ENCODE measurements at regions not wholly inside any gene's neighbourhood (a gene's known extent, or its start where the extent isn't known, plus 50 kb on each side); places are given as distances from the start of the nearest gene placed in this dataset.

DNA sequence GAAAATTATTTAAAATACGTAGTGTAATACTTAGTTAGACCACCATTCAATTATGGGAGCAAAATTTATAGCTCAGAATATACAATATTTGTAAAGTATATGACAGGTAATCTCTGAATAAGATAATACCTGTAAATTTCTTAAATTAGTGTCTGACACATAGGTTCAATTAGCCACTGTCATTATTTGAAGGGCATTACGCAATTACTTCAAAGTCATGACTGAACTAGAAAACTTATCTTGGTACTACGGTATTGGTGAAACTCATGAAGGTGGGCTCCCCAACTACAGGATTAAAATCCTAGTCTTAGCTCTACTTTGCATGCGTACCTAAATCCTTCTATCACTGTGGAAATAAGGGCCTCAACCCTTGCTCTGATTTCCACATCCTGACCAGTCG is 860.7 kb downstream of the PCDH19 start:
- Mint-ChIP-seq H3K9me3 (ENCODE audit: unreplicated experiment) (no peaks in the 10 kb centered on the region), H3K36me3 (ENCODE audit: unreplicated experiment) (no peaks in the 10 kb centered on the region), H3K27me3 (ENCODE audit: unreplicated experiment) (no peaks in the 10 kb centered on the region), H3K4me3 (ENCODE audit: unreplicated experiment) (no peak overlapping the region), H3K4me1 (ENCODE audit: low read depth, unreplicated experiment) (no peaks in the 10 kb centered on the region), H3K27ac (ENCODE audit: unreplicated experiment) (no peak overlapping the region)
- TF ChIP-seq, protein P1, sequence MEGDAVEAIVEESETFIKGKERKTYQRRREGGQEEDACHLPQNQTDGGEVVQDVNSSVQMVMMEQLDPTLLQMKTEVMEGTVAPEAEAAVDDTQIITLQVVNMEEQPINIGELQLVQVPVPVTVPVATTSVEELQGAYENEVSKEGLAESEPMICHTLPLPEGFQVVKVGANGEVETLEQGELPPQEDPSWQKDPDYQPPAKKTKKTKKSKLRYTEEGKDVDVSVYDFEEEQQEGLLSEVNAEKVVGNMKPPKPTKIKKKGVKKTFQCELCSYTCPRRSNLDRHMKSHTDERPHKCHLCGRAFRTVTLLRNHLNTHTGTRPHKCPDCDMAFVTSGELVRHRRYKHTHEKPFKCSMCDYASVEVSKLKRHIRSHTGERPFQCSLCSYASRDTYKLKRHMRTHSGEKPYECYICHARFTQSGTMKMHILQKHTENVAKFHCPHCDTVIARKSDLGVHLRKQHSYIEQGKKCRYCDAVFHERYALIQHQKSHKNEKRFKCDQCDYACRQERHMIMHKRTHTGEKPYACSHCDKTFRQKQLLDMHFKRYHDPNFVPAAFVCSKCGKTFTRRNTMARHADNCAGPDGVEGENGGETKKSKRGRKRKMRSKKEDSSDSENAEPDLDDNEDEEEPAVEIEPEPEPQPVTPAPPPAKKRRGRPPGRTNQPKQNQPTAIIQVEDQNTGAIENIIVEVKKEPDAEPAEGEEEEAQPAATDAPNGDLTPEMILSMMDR (IDR thresholded peaks at IDR 0.05; ENCODE audit: partially characterized antibody, unreplicated experiment): no peak
- DNase-seq: no peak

DNA sequence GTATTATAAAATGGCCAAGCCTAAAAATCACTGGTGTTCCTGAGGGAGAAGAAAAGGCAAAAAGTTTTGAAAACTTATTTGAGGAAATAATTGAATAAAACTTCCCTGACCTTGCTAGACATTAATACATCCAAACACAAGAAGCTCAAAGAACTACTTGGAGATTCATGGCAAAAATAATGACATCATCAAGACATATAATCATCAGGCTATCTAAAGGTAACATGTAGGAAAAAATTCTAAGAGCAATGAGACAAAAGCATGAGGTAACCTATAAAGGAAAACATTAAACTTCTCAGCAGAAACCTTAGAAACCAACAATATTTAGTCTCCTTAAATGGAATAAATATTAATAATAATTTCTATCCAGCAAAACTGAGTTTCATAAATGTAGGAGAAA is 887.6 kb downstream of the PCDH19 start:
- Mint-ChIP-seq H3K4me3 (ENCODE audit: unreplicated experiment) (no peak overlapping the region), H3K36me3 (ENCODE audit: unreplicated experiment) (no peaks in the 10 kb centered on the region), H3K27me3 (ENCODE audit: unreplicated experiment) (no peaks in the 10 kb centered on the region), H3K9me3 (ENCODE audit: unreplicated experiment) (peaks cover 3% of the 10 kb centered on the region), H3K27ac (ENCODE audit: unreplicated experiment) (no peak overlapping the region), H3K4me1 (ENCODE audit: low read depth, unreplicated experiment) (no peaks in the 10 kb centered on the region)
- no peak for DNase-seq
- TF ChIP-seq, protein P1 (IDR thresholded peaks at IDR 0.05; ENCODE audit: partially characterized antibody, unreplicated experiment): no peak

DNA sequence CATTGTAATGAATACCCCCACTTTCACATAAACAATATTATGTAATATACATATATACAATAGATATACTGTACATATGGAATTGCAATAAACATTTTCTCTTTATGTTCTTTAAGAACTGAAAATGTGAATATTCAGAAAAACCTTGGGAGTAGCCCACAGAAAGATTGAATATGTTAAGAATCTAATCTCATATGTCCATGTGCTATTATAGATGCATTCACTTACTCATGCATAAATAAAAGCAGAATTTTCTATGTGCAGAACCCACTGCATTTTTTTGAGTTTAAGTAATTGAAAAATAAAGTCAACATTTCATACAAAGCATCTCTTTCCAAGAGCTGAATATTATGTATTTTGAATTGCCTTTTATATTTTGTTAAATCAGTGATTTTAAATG is 902.3 kb downstream of the PCDH19 start:
- no peak for DNase-seq
- Mint-ChIP-seq H3K4me3 (ENCODE audit: unreplicated experiment) (no peak overlapping the region), H3K27me3 (ENCODE audit: unreplicated experiment) (no peaks in the 10 kb centered on the region), H3K27ac (ENCODE audit: unreplicated experiment) (no peak overlapping the region), H3K9me3 (ENCODE audit: unreplicated experiment) (no peaks in the 10 kb centered on the region), H3K4me1 (ENCODE audit: low read depth, unreplicated experiment) (no peaks in the 10 kb centered on the region), H3K36me3 (ENCODE audit: unreplicated experiment) (no peaks in the 10 kb centered on the region)
- TF ChIP-seq, protein P1 (IDR thresholded peaks at IDR 0.05; ENCODE audit: partially characterized antibody, unreplicated experiment): no peak

DNA sequence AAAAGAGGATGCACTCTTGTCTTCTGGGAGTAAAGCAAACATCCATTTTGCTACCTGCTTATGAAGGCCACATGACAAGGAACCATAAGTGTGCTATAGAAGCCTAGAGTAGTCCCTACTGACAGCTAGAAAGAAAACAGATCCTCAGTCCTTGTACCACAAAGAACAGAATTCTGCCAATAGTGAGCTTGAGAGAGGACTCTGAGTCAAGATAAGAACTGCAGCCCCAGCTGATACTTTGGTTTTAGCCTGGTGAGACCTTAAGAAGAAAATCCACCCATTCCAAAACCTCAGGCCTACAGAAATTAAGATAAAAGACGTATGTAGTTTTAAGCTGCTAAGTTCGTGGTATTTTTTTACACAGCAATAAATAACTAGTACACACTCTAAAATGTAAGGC is 914.6 kb downstream of the PCDH19 start:
- Mint-ChIP-seq H3K27ac (ENCODE audit: unreplicated experiment) (no peak overlapping the region), H3K4me3 (ENCODE audit: unreplicated experiment) (no peak overlapping the region), H3K4me1 (ENCODE audit: low read depth, unreplicated experiment) (no peaks in the 10 kb centered on the region), H3K36me3 (ENCODE audit: unreplicated experiment) (no peaks in the 10 kb centered on the region), H3K27me3 (ENCODE audit: unreplicated experiment) (no peaks in the 10 kb centered on the region), H3K9me3 (ENCODE audit: unreplicated experiment) (no peaks in the 10 kb centered on the region)
- no peak for DNase-seq
- TF ChIP-seq, protein P1 (IDR thresholded peaks at IDR 0.05; ENCODE audit: partially characterized antibody, unreplicated experiment): no peak

DNA sequence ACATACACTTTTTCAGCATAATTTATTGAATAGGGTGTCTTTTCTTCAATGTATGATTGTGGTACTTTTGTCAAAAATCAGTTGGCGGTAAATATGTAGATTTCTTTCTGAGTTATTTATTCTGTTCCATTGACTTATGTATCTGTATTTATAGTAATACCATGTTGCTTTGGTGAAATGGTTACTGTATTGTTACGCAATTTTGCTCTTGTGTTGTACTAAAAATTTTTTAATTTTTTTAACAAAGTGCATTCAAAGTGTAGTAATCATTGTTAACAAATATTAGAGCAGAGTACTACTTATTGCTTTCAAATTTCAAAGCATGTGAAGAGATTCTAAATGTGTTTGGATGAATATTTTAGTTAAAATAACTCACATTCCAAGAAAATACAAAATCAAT is 915.4 kb downstream of the PCDH19 start:
- Mint-ChIP-seq H3K9me3 (ENCODE audit: unreplicated experiment) (no peaks in the 10 kb centered on the region), H3K4me1 (ENCODE audit: low read depth, unreplicated experiment) (no peaks in the 10 kb centered on the region), H3K4me3 (ENCODE audit: unreplicated experiment) (no peak overlapping the region), H3K27ac (ENCODE audit: unreplicated experiment) (no peak overlapping the region), H3K27me3 (ENCODE audit: unreplicated experiment) (no peaks in the 10 kb centered on the region), H3K36me3 (ENCODE audit: unreplicated experiment) (no peaks in the 10 kb centered on the region)
- no peak for DNase-seq
- TF ChIP-seq, protein P1 (IDR thresholded peaks at IDR 0.05; ENCODE audit: partially characterized antibody, unreplicated experiment): no peak
